ENCODE measurements at regions not wholly inside any gene's neighbourhood (a gene's known extent, or its start where the extent isn't known, plus 50 kb on each side); places are given as distances from the start of the nearest gene placed in this dataset.

DNA sequence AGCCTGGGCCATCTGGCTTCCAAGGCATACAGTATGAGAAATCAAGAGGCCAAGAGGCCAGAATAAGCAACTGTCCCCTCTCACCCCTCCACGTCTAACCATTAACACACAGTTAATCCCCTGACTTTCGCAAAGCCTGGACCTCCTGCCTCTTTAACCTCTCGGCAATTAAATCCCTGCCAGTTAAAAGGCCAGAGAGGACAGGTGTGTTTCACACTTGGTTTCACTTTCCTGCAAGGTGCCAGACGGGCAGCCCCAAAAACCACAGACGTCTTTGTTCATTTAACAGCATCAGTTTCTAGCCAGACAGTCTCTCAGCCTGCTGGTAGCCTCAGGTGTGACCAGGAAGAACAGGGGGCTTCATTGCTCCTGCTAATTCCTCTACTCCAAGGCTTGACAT, 91.1 kb upstream of the KIT start:
- TF ChIP-seq, protein P1, sequence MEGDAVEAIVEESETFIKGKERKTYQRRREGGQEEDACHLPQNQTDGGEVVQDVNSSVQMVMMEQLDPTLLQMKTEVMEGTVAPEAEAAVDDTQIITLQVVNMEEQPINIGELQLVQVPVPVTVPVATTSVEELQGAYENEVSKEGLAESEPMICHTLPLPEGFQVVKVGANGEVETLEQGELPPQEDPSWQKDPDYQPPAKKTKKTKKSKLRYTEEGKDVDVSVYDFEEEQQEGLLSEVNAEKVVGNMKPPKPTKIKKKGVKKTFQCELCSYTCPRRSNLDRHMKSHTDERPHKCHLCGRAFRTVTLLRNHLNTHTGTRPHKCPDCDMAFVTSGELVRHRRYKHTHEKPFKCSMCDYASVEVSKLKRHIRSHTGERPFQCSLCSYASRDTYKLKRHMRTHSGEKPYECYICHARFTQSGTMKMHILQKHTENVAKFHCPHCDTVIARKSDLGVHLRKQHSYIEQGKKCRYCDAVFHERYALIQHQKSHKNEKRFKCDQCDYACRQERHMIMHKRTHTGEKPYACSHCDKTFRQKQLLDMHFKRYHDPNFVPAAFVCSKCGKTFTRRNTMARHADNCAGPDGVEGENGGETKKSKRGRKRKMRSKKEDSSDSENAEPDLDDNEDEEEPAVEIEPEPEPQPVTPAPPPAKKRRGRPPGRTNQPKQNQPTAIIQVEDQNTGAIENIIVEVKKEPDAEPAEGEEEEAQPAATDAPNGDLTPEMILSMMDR (IDR thresholded peaks at IDR 0.05; ENCODE audit: low read length), result peak; percentile 4; the same call in 1 of the 2 replicates
- TF ChIP-seq EZH2 (optimal IDR thresholded peaks at IDR 0.05; ENCODE audit: low read depth, low read length), result no peak
